ENCODE measurements at regions not wholly inside any gene's neighbourhood (a gene's known extent, or its start where the extent isn't known, plus 50 kb on each side); places are given as distances from the start of the nearest gene placed in this dataset.
"Not testable (repeated sequence)": the region's sequence is repeated elsewhere in the genome, so short reads cannot be mapped to it uniquely, and the experiment has no call there.

GRCh38 chr3:68504201-68504600 is 428.1 kb downstream of the TAFA4 start:
- DNase-seq: no peak
- TF ChIP-seq POLR2A (IDR thresholded peaks at IDR 0.05; ENCODE audit: low read length) (no peak), GATA1 (IDR thresholded peaks at IDR 0.05; ENCODE audit: low read depth, low read length) (no peak)

GRCh38 chr3:68485845-68486244 is 446.5 kb downstream of the TAFA4 start:
- DNase-seq: not testable (repeated sequence)

GRCh38 chr3:68485051-68485450 is 447.3 kb downstream of the TAFA4 start:
- DNase-seq: no peak
- TF ChIP-seq POLR2A (IDR thresholded peaks at IDR 0.05; ENCODE audit: low read length) (no peak), GATA1 (IDR thresholded peaks at IDR 0.05; ENCODE audit: low read depth, low read length) (no peak)

GRCh38 chr3:68483601-68484000 is 448.7 kb downstream of the TAFA4 start:
- TF ChIP-seq GATA1 (IDR thresholded peaks at IDR 0.05; ENCODE audit: low read depth, low read length) (no peak), POLR2A (IDR thresholded peaks at IDR 0.05; ENCODE audit: low read length) (no peak)
- DNase-seq: no peak

GRCh38 chr3:68483041-68483440 is 449.3 kb downstream of the TAFA4 start:
- TF ChIP-seq POLR2A (IDR thresholded peaks at IDR 0.05; ENCODE audit: low read length) (no peak), GATA1 (IDR thresholded peaks at IDR 0.05; ENCODE audit: low read depth, low read length) (no peak)
- DNase-seq: no peak

GRCh38 chr3:68482565-68482964 is 449.8 kb downstream of the TAFA4 start:
- DNase-seq: no peak
- no peak for TF ChIP-seq POLR2A (IDR thresholded peaks at IDR 0.05; ENCODE audit: low read length)
- no peak for TF ChIP-seq GATA1 (IDR thresholded peaks at IDR 0.05; ENCODE audit: low read depth, low read length)

- DNase-seq: no peak
- no peak for TF ChIP-seq POLR2A (IDR thresholded peaks at IDR 0.05; ENCODE audit: low read length)
- no peak for TF ChIP-seq GATA1 (IDR thresholded peaks at IDR 0.05; ENCODE audit: low read depth, low read length)
These were observed 452.6 kb downstream of the TAFA4 start for GRCh38 chr3:68479779-68480178.

GRCh38 chr3:68468695-68469375 is 463.5 kb downstream of the TAFA4 start:
- TF ChIP-seq GATA1 (IDR thresholded peaks at IDR 0.05; ENCODE audit: low read depth, low read length) (no peak), POLR2A (IDR thresholded peaks at IDR 0.05; ENCODE audit: low read length) (no peak)
- no peak for DNase-seq

GRCh38 chr3:68467465-68467864 is 464.9 kb downstream of the TAFA4 start:
- DNase-seq: no peak
- TF ChIP-seq GATA1 (IDR thresholded peaks at IDR 0.05; ENCODE audit: low read depth, low read length) (no peak), POLR2A (IDR thresholded peaks at IDR 0.05; ENCODE audit: low read length) (no peak)

- TF ChIP-seq GATA1 (IDR thresholded peaks at IDR 0.05; ENCODE audit: low read depth, low read length): no peak
- DNase-seq: no peak
These were observed 473.8 kb downstream of the TAFA4 start for GRCh38 chr3:68458581-68458980.

- TF ChIP-seq POLR2A (IDR thresholded peaks at IDR 0.05; ENCODE audit: low read length) (no peak), GATA1 (IDR thresholded peaks at IDR 0.05; ENCODE audit: low read depth, low read length) (no peak)
- no peak for DNase-seq
These were observed 483.6 kb downstream of the TAFA4 start for GRCh38 chr3:68448510-68449383.

GRCh38 chr3:68447885-68448284 is 484.5 kb downstream of the TAFA4 start:
- no peak for TF ChIP-seq POLR2A (IDR thresholded peaks at IDR 0.05; ENCODE audit: low read length)
- TF ChIP-seq GATA1 (IDR thresholded peaks at IDR 0.05; ENCODE audit: low read depth, low read length): no peak
- DNase-seq: no peak

GRCh38 chr3:68441054-68441453 is 491.3 kb downstream of the TAFA4 start:
- TF ChIP-seq GATA1 (IDR thresholded peaks at IDR 0.05; ENCODE audit: low read depth, low read length): no peak
- no peak for TF ChIP-seq POLR2A (IDR thresholded peaks at IDR 0.05; ENCODE audit: low read length)

GRCh38 chr3:68436619-68437401 is 495.5 kb downstream of the TAFA4 start:
- TF ChIP-seq GATA1 (IDR thresholded peaks at IDR 0.05; ENCODE audit: low read depth, low read length): no peak
- no peak for TF ChIP-seq POLR2A (IDR thresholded peaks at IDR 0.05; ENCODE audit: low read length)
- DNase-seq: no peak

More at GRCh38 chr3:68441054-68441453, 491.3 kb downstream of the TAFA4 start:
- DNase-seq: no peak

Data from erythroblast (primary cell).